ENCODE measurements at regions not wholly inside any gene's neighbourhood (a gene's known extent, or its start where the extent isn't known, plus 50 kb on each side); places are given as distances from the start of the nearest gene placed in this dataset.

- TF ChIP-seq CTCF (conservative IDR thresholded peaks at IDR 0.05 in 1 of 2, IDR thresholded peaks at IDR 0.05 in 1 of 2; ENCODE audit: extremely low read depth in 1 of 2, insufficient read depth in 1 of 2, low read depth in 1 of 2, low read length in 2 of 2) (no peak), EZH2 (IDR thresholded peaks at IDR 0.05; ENCODE audit: borderline replicate concordance, low read length) (no peak)
These were observed 215.4 kb upstream of the PRSS1 start for GRCh38 chr7:142533920-142534319.
